Activated T-helper 1 cell treated with anti-CD3 and anti-CD28 coated beads, Interleukin-12 subunit alpha, Interleukin-12 subunit beta, Interleukin-2, Interleukin-4 antibody, amounts not matched to agents 30 ng/mL and 10 ng/mL and 1 ng/mL, durations not matched to agents 14 hours and 24 hours and 36 hours (primary cell): ENCODE measurements at regions not wholly inside any gene's neighbourhood (a gene's known extent, or its start where the extent isn't known, plus 50 kb on each side); places are given as distances from the start of the nearest gene placed in this dataset.

Source experiments
- DNase-seq: peaks from one replicate; pipeline ENCODE4 v3.0.0; 2021; ENCODE audit warnings: low spot score
- H3K27ac Mint-ChIP-seq: one replicate; pipeline ENCODE4 v1.8.0; 2021; ENCODE audit warnings: mild to moderate bottlenecking, mixed read lengths
- H3K27me3 Mint-ChIP-seq: one replicate; pipeline ENCODE4 v1.8.0; 2022; ENCODE audit warnings: mild to moderate bottlenecking, moderate library complexity, mixed read lengths; ENCODE audit not compliant: insufficient read depth
- H3K36me3 Mint-ChIP-seq: one replicate; pipeline ENCODE4 v1.8.0; 2021; ENCODE audit warnings: low read depth, mixed read lengths
- H3K4me1 Mint-ChIP-seq: one replicate; pipeline ENCODE4 v1.8.0; 2021; ENCODE audit warnings: low read depth, mixed read lengths
- H3K4me3 Mint-ChIP-seq: one replicate; pipeline ENCODE4 v1.8.0; 2021; ENCODE audit warnings: mild to moderate bottlenecking, moderate library complexity, mixed read lengths
- H3K9me3 Mint-ChIP-seq: one replicate; pipeline ENCODE4 v1.8.0; 2021; ENCODE audit warnings: mixed read lengths
- intact Hi-C: fragments of 100-400 bp; cut with micrococcal nuclease; formaldehyde crosslinking; loops from one replicate; pipeline ENCODE4 v1.15.1; 2024

DNA sequence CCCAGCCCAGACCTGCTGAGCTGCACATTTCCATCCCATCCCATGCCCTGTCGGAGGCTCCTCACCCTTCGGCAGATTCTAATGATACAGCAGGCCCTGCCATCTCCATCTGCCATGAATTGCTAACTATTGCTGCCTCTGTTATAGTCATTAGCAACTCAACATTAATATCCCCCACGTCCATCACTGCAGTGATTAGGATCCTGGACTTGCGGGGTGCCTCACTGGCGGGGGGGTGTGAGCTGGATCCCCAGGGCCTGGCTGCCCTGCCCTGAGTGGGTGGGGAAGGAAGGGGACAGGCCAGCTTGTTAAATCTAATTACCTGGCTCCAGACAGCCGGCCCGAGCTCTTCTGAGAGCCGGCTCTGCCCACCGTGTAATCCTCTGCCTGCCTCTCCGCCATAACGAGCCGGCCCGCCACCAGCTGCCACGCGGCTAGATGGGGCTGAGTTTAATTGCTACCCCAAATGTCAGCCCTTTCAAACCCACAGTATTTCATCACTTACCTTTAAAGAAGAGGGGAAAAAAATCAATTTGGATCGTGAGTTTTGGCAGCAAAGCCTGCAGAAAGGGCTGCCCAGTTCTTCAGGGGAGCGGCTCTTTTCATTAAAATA is 227.3 kb upstream of the CSF3R start:
- intact Hi-C loops, result no loop called here
- Mint-ChIP-seq H3K9me3 (no peaks in the 10 kb centered on the region), H3K27me3 (peaks cover 39% of the 10 kb centered on the region), H3K4me3 (no peak overlapping the region), H3K36me3 (no peaks in the 10 kb centered on the region), H3K27ac (no peak overlapping the region), H3K4me1 (no peaks in the 10 kb centered on the region)
- DNase-seq, result no peak

DNA sequence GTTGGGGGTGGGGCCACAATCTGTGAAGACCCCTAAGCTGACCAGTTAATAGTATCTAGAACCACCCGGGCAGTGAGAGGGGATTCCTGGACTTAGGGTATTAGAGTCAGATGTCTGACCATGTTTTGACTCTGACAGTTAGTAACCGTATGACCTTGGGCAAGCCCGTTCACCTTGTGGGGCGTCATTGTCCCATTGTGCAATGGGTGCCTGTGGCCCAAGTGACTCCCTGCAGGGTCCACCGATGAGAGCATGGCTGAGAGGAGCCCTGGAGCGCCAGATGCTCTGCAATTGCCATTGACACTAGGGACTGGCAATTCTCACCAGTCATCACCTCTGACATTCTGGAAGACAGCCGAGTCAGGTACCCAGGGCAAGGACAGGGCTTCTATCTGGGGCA is 225.9 kb upstream of the CSF3R start:
- Mint-ChIP-seq H3K4me1 (peaks cover 3% of the 10 kb centered on the region), H3K4me3 (no peak overlapping the region), H3K9me3 (no peaks in the 10 kb centered on the region), H3K27me3 (peaks cover 36% of the 10 kb centered on the region), H3K36me3 (no peaks in the 10 kb centered on the region), H3K27ac (no peak overlapping the region)
- no peak for DNase-seq
- intact Hi-C loops, result no loop called here

DNA sequence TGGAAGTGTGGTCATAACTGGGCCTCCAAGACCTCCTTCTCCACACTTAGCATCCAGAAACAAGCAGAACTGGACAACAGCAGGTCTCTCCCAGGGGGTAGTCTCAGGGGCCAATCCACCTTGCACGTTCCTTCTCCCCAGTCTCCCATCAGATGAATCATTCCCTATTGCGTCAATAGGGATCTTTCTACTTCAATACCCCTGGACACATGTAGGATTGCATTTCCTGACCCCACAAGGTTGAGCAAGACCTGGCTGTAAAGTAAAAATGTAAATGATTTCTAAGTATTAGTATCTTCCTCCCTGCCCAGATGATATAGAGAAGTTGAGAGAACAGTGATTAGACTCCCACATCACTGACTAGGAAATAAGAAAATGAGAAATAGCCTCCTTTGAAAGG is 224.5 kb upstream of the CSF3R start:
- DNase-seq, result no peak
- Mint-ChIP-seq H3K27ac (no peak overlapping the region), H3K9me3 (no peaks in the 10 kb centered on the region), H3K27me3 (peaks cover 32% of the 10 kb centered on the region), H3K36me3 (no peaks in the 10 kb centered on the region), H3K4me3 (no peak overlapping the region), H3K4me1 (peaks cover 5% of the 10 kb centered on the region)
- intact Hi-C loops, result no loop called here

GRCh38 chr1:36706416-36706815 is 223.7 kb upstream of the CSF3R start:
- no peak overlapping the region for H3K4me3 Mint-ChIP-seq
- DNase-seq, result no peak
- peaks cover 26% of the 10 kb centered on the region for H3K27me3 Mint-ChIP-seq
- H3K27ac Mint-ChIP-seq, result no peak overlapping the region
- peaks cover 5% of the 10 kb centered on the region for H3K4me1 Mint-ChIP-seq
- intact Hi-C loops, result no loop called here
- no peaks in the 10 kb centered on the region for H3K9me3 Mint-ChIP-seq
- H3K36me3 Mint-ChIP-seq, result no peaks in the 10 kb centered on the region

GRCh38 chr1:36705629-36706028 is 222.9 kb upstream of the CSF3R start:
- intact Hi-C loops, result no loop called here
- no peak for DNase-seq
- Mint-ChIP-seq H3K36me3 (no peaks in the 10 kb centered on the region), H3K27me3 (peaks cover 24% of the 10 kb centered on the region), H3K4me3 (no peak overlapping the region), H3K4me1 (peaks cover 5% of the 10 kb centered on the region), H3K9me3 (no peaks in the 10 kb centered on the region), H3K27ac (no peak overlapping the region)

DNA sequence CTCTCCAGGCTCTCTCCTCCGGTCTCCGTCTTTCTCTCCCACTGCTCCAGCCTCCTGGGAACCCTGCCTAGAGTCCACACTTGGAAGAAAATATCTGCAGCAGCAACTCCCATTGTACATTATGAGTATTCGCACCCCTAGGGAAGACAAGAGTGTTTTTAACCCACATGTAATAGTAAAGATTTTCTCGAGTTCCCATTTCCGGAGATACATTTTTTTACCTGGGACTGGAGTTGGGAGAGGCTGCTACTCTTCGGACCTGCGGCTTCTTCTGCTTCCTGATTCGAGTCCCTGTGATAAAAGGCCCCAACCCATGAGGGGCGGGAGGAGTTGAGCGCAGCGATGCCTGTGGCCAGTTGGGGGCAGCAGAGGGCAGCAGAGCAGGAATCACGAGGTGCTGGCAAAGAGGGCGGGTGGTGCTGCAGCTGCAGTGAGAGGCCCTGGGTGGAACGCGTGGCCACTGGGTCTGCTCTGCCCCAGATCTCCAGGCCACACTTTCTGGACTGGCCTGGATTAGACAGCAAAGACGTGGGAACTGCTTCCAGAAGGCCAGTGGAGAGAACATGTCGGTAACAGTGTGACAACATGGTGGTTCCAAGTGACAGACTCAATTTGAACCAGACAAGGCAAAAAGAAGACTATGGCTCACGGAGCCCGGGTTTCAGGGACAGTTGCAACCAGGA is 221.0 kb upstream of the CSF3R start:
- Mint-ChIP-seq H3K9me3 (no peaks in the 10 kb centered on the region), H3K27ac (no peak overlapping the region), H3K4me1 (peaks cover 5% of the 10 kb centered on the region), H3K36me3 (no peaks in the 10 kb centered on the region), H3K27me3 (peaks cover 20% of the 10 kb centered on the region), H3K4me3 (no peak overlapping the region)
- intact Hi-C loops, result loop anchor here (1.0 to 5.0 kb wide), 2 partner anchors 619 to 731 kb away; no protein-coding TSS in a partner anchor
- DNase-seq, result peak; percentile 44

- H3K4me3 Mint-ChIP-seq, result no peak overlapping the region
- intact Hi-C loops, result loop anchor here (1.0 to 5.0 kb wide), 2 partner anchors 619 to 731 kb away; no protein-coding TSS in a partner anchor
- peaks cover 5% of the 10 kb centered on the region for H3K4me1 Mint-ChIP-seq
- H3K27me3 Mint-ChIP-seq, result peaks cover 20% of the 10 kb centered on the region
- H3K9me3 Mint-ChIP-seq, result no peaks in the 10 kb centered on the region
- H3K36me3 Mint-ChIP-seq, result no peaks in the 10 kb centered on the region
- no peak overlapping the region for H3K27ac Mint-ChIP-seq
- no peak for DNase-seq
Observed at GRCh38 chr1:36702963-36703362, 220.2 kb upstream of the CSF3R start.

DNA sequence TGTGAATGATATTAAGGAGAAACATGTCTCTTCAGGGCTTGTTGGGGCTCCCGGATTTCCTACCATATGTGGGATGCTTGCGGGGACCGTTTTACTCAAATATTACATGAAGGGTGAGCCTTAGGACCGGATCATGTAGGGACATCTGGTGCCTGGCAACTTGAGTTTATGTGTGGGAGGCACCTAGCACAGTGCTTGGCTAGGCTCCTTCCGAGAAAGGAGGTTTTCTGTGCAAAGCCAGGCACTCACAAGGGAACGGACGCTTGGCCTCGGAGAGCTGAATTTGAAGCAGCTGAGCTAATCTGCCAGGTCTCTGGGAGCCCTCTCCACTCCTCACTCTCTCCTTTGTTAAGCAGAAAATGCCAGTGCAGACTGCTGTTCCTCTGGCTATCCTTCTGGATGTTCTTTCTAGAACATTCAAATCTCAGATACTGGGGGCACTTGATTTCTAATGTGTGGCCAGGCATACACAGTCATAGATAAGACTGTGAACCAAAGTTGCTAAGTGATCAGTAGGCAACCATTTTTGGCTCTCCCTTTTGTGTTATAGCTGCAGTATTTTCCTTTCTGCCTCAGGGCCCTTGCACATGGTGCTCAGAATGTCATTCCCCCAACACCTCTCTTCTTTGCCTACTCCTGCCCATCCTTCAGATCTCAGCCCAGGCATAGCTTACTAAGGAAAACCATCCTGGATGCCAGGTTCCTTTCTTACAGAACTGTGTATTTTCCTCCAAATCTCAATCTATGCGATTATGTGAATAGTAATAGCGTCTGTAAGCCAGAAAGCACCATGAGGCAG is 216.6 kb upstream of the CSF3R start:
- DNase-seq, result no peak
- intact Hi-C loops, result no loop called here
- peaks cover 5% of the 10 kb centered on the region for H3K4me1 Mint-ChIP-seq
- H3K9me3 Mint-ChIP-seq, result no peaks in the 10 kb centered on the region
- no peak overlapping the region for H3K27ac Mint-ChIP-seq
- peaks cover 11% of the 10 kb centered on the region for H3K27me3 Mint-ChIP-seq
- H3K36me3 Mint-ChIP-seq, result no peaks in the 10 kb centered on the region
- H3K4me3 Mint-ChIP-seq, result no peak overlapping the region

- intact Hi-C loops, result no loop called here
- no peaks in the 10 kb centered on the region for H3K4me1 Mint-ChIP-seq
- peaks cover 9% of the 10 kb centered on the region for H3K27me3 Mint-ChIP-seq
- H3K27ac Mint-ChIP-seq, result no peak overlapping the region
- no peak for DNase-seq
- H3K9me3 Mint-ChIP-seq, result no peaks in the 10 kb centered on the region
- H3K36me3 Mint-ChIP-seq, result no peaks in the 10 kb centered on the region
- no peak overlapping the region for H3K4me3 Mint-ChIP-seq
Observed at GRCh38 chr1:36697836-36698605, 215.3 kb upstream of the CSF3R start.

- Mint-ChIP-seq H3K4me1 (no peaks in the 10 kb centered on the region), H3K4me3 (no peak overlapping the region), H3K9me3 (no peaks in the 10 kb centered on the region), H3K27me3 (peaks cover 9% of the 10 kb centered on the region), H3K27ac (no peak overlapping the region), H3K36me3 (no peaks in the 10 kb centered on the region)
- intact Hi-C loops, result no loop called here
- no peak for DNase-seq
Observed at GRCh38 chr1:36696261-36696940, 213.7 kb upstream of the CSF3R start.

DNA sequence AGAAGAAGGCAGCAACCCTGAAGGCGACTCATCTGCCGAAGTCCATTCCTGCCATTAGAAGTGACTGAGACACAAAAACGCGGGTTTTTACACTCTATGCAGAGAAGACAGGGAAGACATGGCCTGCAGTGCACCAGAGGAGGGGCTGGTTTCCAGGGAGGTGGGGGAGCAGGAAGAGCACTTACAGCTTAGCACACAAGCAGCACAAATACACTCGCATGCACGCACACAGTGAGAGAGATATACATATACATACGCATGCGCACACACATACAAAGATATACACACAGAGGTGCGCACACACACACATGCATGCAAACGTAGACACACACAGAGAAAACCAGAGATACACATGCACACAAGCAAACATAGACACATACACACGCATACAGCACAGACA is 210.9 kb upstream of the CSF3R start:
- intact Hi-C loops, result no loop called here
- H3K27me3 Mint-ChIP-seq, result peaks cover 2% of the 10 kb centered on the region

DNA sequence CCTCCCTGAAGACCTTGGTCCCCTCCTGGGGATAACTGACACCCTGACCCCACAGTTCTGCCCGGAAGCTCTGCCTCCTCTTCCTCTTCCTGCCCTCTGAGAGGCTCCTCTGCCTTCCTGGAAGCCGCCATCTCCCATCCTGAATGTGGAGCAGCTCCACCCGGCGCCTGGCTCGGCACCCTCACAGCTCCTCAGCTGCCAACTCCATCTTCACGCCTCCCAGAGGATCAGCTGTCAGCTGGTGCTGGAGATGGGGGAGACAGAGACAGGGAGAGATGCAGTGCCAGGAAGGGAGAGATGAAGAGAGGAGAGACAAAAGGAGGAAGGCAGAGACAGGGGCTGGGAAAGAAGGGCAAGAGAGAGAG is 210.4 kb upstream of the CSF3R start:
- Mint-ChIP-seq H3K27ac (no peak overlapping the region), H3K27me3 (peaks cover 2% of the 10 kb centered on the region), H3K4me1 (no peaks in the 10 kb centered on the region), H3K9me3 (no peaks in the 10 kb centered on the region), H3K4me3 (no peak overlapping the region), H3K36me3 (no peaks in the 10 kb centered on the region)
- DNase-seq, result no peak
- intact Hi-C loops, result no loop called here

More for the DNA sequence above, 210.9 kb upstream of the CSF3R start:
- H3K4me1 Mint-ChIP-seq, result no peaks in the 10 kb centered on the region
- no peak for DNase-seq
- H3K36me3 Mint-ChIP-seq, result no peaks in the 10 kb centered on the region
- no peak overlapping the region for H3K27ac Mint-ChIP-seq
- H3K9me3 Mint-ChIP-seq, result no peaks in the 10 kb centered on the region
- H3K4me3 Mint-ChIP-seq, result no peak overlapping the region
